Right hindlimb (tissue), 1 donor: ENCODE measurements at regions not wholly inside any gene's neighbourhood (a gene's known extent, or its start where the extent isn't known, plus 50 kb on each side); places are given as distances from the start of the nearest gene placed in this dataset.
A peak's percentile ranks its signal among the peaks of the same experiment; 100 is the strongest.

Experiments
- DNase-seq: peaks from one replicate; pipeline ENCODE4 v3.0.0-alpha.2; 2018

DNA sequence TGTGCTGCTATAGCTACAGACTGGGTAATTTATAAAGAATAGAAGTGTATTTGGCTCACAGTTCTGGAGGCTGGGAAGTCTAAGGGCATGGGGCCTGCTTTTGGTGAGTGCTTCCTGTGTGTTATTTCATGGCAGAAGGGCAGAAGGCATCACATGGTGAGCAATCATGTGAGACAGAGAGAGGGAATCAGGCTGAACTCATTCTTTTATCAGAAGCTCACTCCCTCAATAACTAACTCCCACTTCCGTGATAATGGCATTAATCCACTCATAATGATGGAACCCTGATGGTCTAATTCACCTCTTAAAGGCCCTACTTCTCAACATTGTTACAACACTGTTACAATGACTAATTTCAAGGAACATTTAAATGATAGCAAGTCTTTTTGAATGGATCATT lies 129.4 kb downstream of the FAT4 start:
- no peak for DNase-seq

DNA sequence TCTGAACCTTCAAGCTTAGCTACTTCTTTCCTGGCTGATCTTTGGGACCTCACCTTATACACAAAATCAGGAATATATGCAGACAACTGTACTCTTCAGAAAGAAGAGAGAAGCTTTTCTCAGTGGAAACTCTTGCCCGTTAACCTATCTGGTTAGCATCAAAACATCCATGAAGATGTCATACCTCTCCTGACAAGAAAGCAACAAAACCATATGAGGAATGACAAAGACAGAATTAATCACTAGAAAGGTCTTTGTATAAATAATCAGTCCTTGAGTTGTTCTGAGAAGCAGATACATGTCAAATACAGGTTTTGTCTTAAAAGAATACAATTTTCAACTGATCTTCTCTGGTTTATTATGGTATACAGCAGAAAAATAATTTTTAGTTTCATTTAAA lies 130.8 kb downstream of the FAT4 start:
- no peak for DNase-seq

DNA sequence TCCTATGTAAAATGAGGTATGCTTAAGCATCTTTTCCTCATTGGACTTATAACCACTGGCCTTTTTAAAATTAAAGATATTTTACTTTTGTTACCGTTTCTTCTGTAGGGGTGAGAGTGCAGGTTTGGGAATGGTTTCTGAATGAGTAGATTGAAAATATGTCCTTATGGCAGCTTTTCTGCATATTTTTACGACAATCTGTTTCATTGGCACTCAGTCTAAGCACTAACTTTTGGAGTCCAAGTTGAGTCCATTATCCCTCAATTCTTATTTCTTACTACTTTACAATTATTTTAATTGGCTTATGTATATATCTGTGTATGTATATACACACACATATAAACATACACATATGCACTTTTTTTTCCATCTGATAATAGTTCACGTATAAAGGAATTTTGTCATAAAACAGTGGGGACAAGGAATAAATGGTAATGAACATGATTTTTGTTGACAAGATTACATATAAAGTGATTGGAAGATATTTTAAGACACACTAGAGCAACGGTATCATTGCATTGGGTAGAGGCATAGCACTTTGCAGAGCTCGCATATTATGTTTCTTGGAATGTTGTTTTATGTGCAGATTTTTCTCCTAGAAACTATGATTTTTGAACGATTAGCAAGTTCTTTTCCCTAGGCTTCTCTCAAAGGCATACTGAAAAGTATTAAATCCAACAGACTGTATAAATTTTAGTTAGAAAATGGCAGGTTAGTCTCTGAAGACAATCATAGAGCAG lies 133.0 kb downstream of the FAT4 start:
- DNase-seq, result no peak

DNA sequence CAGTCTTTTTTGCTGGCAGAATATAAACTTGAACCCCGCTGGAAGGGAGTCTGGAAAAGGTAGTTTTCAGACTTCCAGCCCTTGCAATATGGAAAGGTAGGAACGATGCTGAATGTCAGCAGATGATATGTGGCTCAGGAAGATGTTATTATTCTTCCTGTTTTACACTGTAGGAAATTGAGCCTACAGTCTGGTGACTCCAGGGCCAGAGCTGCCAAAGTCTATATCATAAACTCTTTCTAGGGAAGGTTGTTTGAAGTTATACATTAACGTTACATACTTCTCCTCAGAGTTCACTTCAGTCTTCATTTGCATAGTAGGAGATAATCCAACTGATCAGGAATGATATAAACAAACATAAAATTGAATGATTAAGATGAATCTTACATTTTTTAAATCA lies 141.3 kb downstream of the FAT4 start:
- DNase-seq, result no peak

DNA sequence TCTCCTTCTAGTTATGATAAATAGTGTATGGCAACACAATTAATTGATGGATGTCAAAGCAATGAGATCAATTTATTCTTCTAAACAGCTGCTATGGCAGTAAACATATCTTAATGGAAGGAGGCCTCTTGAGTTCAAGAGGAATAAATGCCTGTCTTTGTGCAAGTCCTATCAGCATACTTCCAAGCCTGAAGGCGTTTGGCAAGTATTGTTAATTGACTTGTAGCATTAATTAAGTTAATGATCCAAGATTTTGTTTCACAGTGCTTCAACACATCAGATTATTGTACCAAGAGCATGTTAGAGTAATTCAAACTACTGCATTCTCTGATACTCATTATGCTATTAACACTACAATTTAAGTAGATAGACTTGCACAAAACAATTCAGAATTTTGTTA lies 144.8 kb downstream of the FAT4 start:
- DNase-seq, result no peak

DNA sequence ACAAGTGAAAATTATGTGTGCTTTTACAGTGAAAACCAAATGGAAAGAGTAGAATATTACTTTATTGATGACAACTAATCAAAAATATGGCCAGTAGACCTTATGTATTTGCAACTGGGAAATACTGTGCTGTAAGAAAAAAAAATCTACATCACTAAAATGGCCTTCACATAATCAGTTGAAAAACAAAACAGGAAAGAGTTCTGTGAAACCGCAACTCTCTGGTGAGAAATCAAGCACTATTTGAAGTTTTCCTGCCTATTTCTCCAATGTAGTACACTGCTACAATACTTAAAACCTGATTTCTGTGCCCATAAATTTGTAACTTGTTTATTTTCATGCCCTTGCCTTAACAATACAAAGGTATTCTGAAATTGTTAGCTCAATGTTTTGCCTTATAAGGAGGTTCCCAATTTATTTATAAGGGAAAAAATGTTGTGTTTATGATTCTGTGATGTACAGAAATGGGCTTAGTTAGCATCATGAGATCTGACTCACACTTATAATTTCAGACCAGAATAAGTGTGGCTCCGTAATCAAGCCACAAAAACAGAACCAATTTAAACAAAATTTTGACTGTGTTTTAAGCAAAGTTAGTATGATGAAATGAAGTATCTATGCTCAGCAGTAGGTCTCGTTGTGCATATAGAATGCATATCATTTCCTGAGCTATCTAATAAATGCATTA lies 147.1 kb downstream of the FAT4 start:
- DNase-seq, result no peak

DNA sequence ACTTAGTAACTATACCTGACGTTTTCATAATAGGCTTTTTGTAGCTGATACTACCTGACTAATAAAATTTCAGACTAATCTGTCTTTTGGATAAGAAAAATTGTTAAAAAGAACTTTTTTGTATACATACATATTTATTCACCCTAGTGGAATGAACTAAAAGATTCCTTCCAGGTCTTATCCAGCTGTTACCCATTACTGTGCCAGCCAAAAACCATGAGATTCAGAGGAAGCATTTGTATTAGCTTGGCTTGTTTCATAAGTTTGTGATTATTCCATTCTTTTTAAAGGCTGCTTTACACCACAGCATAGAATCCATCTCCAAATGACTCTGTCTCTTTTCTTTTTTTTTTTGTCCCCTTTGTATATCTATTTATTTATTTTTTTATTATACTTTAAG lies 149.4 kb downstream of the FAT4 start:
- DNase-seq, result no peak

DNA sequence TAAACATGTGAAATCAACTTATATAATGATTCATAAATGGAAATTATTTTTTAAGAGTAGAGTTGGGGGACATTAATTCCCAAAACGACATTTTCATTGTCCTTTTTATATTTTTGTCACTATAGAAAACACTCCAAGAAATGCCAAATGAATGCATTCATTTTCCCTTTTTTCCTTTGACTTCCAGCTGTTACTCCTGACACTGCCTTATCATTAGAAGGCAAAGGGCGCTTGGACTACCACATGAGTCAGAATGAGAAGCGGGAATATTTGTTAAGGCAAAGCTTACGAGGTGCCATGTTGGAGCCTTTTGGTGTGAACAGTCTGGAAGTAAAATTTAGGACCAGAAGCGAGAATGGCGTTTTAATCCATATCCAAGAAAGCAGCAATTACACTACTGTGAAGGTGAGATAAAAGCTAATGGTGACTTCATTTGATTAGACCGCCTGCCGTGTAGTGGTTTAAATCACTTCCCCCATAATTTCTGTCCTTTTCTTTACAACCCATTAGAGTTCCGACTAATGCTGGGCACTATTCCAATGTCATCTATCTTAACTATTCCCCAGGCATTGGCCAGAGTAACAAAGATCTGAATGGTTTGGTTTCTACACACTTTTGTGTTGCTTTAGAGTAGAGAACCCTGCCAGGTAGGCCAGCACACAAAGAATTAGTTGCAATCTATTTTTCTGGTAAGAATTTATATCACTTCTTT lies 166.7 kb downstream of the FAT4 start:
- no peak for DNase-seq

DNA sequence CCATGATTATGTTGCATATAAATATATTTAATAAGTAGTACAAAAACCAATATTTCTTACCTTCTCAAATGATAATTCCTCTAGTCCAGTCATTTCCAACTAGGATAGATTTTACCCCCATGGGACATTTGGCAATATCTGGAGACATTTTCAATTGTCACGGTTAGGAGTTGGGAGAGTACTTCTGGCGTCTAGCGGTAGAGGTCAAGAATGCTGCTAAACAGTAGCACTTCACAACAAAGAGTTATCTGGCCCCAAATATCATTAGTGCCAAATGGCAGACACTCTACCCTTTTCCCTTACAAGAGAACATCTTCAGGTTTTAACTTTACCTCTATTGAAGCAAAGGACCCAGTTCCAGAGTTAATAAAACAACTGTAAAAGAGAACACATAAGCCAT lies 168.1 kb downstream of the FAT4 start:
- DNase-seq, result no peak

DNA sequence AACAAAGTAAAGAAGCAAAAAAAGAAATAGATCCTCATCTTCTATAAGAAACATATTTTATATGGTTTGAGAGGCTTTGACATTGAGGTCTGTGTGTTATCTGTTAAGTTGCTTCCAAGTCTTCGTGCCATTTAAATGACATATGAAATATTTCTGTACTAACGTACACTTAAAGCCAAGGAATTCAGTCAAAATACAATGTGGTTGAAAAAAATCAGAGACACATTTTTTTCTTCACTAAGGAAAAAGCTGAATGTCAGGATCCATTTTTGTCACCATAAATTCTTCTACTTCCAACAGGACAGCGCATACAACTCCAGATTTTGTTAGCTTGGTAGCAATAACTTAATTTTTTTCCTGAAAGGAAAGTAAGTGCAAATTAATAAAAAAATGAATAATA lies 168.5 kb downstream of the FAT4 start:
- no peak for DNase-seq

DNA sequence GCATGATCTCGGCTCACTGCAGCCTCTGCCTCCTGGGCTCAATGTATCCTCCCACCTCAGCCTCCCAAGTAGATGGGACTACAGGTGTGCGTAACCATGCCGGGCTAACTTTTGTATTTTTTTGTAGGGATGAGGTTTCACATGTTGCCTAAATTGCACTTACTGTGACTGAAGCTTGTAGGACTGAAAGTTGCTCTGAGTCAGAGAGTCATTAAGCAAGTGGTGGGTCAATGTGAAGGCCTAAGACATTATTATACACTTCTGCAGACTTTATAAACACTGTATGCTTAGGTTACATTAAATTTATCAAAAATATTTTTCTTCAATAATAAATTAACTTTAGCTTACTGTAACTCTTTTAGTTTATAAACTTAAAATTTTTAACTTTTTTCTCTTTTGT lies 170.2 kb downstream of the FAT4 start:
- no peak for DNase-seq

DNA sequence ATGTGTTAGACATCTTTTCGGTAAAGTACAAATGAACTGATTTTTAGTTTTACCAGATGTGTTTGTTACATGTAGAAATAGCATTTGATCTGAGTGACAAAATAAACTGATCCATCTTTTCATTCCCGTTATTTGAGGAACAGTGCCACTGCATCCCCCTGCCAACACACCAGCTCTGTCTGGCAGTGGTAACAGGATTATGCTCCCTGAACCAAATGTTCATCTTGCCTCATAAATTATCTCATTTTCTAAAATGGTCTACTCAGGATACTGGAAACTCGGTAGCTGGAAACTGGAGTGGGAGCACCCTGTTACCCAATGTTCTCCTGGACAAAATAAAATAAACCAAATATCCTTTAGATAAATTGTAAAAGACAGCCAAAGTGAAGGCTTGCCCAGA lies 171.6 kb downstream of the FAT4 start:
- peak; percentile 49 for DNase-seq

DNA sequence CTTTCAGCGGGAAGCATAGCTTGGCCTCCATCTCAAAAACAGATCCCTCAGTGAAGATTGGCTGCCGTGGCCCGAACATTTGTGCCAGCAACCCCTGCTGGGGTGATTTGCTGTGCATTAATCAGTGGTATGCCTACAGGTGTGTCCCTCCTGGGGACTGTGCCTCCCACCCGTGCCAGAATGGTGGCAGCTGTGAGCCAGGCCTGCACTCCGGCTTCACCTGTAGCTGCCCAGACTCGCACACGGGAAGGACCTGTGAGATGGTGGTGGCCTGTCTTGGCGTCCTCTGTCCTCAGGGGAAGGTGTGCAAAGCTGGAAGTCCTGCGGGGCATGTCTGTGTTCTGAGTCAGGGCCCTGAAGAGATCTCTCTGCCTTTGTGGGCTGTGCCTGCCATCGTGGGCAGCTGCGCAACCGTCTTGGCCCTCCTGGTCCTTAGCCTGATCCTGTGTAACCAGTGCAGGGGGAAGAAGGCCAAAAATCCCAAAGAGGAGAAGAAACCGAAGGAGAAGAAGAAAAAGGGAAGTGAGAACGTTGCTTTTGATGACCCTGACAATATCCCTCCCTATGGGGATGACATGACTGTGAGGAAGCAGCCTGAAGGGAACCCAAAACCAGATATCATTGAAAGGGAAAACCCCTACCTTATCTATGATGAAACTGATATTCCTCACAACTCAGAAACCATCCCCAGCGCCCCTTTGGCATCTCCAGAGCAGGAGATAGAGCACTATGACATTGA lies 175.4 kb downstream of the FAT4 start:
- no peak for DNase-seq

DNA sequence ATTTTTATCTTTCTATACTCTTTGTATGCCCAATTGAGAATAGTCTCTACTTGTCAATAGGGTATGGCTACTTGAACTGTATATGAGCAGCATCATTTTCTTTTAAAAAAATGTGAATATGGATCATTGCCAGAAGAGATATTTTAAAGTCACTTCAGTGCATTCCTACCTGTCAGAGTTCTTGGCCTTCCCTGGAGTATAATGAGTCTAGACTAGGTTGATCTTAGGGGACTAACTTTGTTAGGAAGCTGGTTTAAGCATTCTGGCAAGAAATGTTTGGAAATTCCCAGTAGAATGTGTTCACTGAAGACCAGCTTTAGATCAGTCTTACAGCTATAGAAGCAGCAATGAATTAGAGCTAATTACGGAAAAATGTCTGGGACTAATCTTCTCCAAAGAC lies 178.2 kb downstream of the FAT4 start:
- no peak for DNase-seq

DNA sequence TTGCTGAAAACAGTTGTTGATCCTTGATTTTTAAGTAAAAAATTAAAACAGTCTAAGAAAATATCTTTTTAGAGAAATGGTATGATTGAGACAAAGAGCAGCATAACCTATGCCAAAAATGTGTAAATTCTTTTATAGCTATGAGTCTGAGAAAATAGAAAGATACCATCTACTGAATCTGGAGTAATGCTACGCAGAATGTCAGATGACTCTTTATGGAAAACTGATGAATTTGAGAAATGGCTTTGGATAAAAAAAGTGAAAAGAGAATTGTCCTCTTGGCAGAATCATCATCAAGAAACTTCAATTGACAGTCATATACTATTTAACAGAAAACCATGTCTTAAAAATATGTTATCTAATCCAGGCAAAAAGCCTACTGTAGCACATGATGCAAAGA lies 183.1 kb downstream of the FAT4 start:
- DNase-seq, result no peak

DNA sequence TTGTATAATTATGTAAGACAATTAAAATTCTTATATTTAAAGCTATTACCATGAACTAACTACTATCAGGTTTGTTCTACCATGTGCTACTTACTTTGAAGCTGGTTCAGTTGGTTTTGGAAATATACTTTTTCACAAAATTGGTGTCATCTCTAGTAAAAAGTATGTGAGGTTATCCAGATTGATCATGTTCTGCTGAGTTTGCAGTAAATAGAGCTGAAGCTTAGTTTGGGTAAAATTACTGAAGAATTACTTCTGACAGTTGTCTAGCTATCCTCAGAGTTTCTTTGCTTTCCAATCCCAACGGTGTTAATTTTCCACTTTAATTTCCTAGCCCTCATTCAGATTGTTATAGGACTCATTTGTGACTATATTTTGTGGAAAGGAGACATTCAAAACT lies 184.2 kb downstream of the FAT4 start:
- DNase-seq, result no peak

DNA sequence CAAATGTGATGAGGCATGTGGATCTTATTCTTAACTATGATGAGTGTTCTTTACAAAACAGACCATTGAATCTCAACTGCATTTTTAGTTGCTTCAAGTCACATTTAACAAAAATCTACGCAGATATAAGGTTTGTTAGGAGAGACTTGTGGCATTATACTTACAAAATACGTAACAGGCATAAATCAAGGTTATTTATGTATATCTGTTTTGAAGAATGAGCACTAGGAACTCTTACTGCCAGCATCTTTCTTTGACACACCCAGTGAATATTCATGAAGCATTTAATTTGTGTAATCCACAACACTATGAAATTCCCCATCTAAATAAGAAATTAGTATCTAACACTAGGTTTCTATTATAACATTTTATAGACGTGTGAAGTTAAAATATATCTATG lies 186.3 kb downstream of the FAT4 start:
- no peak for DNase-seq

DNA sequence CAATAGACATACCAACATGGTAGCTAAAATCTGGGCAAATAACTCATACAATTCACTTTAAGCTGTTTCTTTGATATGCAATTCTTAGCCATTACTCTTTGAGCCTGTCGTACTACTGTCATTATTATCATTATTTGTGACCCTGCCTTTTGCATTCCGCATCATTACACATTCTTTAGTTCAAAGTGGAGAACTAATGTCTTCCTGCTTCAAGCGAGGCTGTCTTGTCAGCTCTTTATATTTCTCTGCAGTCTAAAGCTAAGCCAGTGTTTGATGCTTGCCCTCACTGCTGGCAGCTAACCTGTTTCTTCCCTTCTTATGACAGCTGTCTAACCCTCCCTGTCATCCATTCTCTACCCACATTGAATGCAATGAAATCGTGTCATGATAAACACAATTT lies 186.8 kb downstream of the FAT4 start:
- no peak for DNase-seq

DNA sequence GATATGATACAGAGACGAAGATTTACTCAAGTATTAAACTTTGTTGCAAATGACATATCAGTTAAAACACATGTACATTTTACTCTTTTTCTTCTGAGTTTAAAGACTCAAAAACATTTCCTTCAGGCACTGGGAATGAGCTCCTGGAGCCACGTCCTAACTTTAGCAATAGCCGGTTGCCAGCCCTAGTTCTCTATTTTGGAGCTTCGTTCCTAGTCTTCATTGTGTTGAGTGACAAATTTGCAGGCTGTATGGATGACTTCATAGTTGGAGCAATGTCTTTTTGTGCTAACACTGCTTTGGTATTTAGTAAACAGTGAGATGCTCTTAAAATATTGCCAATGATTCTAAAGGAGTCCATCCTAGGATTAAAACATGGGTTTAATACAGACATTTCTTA lies 190.9 kb downstream of the FAT4 start:
- no peak for DNase-seq

DNA sequence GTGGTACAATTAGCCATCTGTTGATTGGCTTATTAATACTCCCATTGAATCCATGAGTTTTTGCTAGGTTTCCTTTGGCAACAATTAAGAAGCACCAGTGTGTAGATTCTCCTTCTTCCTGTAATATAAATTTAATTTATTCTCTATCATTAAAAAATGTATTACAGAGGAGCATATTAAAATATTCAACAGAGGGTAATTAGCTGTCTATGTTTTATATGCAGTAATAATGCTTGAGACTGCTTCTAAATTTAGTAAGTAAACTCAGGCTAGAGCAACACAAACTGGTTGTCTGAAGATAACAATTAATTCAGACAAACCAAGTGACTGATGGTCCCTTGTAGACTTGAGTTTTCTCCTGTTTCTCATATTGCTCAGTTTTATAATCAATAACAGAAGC lies 192.4 kb downstream of the FAT4 start:
- DNase-seq, result no peak

DNA sequence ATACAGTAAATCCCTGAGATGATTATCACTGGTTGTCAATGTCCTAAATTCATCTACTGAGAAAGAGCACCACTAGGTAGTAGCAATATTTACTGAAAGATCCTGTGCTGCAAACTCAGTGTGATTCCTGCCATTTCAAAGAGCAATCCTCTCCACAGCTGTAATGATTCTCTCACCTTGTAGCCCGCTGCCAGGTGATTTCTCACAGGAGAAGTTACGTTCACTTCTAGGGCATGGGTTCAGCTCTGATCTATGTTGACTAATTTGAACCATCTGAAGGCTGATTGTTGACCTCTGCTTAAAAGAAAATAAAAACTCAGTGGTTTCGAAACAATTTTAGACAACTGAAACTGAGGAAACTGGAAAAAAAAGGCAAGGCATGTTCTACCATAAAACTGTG lies 197.0 kb downstream of the FAT4 start:
- DNase-seq, result no peak

DNA sequence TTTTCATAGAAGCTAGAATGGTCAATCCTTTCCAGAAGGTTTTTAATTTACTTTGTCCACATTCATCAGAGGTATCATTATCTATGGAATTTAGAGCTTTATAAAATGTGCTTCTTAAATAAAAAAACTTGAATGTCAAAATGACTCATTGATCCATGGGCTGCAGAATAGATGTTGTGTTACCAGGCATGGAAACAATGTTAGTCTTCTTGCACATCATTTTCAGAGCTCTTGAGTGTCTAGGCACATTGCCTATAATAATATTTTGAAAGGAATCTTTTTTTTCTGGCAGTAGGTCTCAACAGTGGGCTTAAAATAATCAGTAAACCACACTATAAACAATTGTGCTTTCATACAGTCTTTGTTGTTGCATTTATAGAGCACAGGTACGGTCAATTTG lies 200.3 kb downstream of the FAT4 start:
- no peak for DNase-seq

DNA sequence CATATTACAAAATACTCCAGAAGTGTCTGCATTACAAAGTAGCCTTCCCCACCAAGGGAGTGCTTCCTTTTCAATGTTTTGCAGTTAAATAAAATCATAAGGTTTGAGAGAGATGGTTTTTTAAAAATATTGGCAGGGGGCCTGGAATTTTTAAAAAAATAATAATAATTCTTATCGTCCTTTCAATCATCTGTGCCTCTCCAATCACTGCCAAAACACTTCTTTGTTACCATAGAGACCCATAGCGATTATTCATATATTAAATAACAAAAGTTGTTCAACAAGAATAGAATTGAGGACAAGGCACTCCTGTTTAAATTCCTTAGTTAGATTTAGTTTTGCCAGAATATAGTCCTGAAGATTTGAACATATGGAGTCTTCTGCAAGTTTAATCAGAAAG lies 203.1 kb downstream of the FAT4 start:
- no peak for DNase-seq

DNA sequence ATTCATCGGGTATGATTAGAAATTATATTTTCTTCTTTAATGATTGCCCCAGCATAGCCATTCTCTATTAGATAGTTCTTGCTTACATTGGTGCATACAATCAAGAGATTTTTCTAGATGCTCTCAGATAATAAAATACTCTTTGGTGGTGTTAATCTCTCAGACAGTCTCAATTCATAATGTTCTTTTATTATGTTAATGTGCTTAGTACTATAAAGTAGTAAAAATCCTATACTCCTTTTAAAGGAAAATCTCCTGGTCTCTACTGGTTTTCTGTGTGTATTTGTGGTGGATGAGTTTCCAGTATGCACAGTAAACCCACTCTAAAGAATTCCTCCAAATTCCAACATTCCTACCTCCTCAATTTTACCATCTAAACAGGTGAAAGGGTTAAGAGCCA lies 203.5 kb downstream of the FAT4 start:
- DNase-seq, result no peak
